GM12892 (cell line): ENCODE measurements at regions not wholly inside any gene's neighbourhood (a gene's known extent, or its start where the extent isn't known, plus 50 kb on each side); places are given as distances from the start of the nearest gene placed in this dataset.

Source experiments
- POLR2A ChIP-seq: IDR thresholded peaks from 2 replicates; pipeline ENCODE4 v1.6.1; 2011; ENCODE audit warnings: low read depth, low read length, control low read depth
- TAF1 ChIP-seq: IDR thresholded peaks from 2 replicates; pipeline ENCODE4 v1.6.1; 2011; ENCODE audit warnings: low read depth, mild to moderate bottlenecking, control low read depth, low read length, borderline replicate concordance

DNA sequence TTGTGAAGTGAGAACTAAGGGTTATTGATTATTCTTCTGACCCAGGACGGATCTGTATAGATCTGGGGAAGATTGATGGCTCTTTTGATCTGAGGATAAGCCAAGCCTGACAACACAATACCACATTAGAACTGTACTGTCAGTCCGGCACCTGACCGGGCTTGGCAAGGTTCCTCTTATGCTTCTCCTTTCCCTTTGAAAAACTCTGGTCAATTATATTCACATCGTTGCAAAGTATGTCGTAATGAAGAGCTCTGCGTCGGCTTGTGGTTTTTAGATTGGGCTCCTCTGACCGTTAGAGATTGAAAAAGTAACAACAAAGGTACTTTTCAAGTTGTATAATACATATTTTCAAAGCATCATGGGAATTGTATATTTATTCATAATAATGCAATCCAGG lies 389.8 kb downstream of the NR2F2 start:
- TF ChIP-seq TAF1 (no peak), POLR2A (no peak)
